ENCODE measurements at regions not wholly inside any gene's neighbourhood (a gene's known extent, or its start where the extent isn't known, plus 50 kb on each side); places are given as distances from the start of the nearest gene placed in this dataset.

DNA sequence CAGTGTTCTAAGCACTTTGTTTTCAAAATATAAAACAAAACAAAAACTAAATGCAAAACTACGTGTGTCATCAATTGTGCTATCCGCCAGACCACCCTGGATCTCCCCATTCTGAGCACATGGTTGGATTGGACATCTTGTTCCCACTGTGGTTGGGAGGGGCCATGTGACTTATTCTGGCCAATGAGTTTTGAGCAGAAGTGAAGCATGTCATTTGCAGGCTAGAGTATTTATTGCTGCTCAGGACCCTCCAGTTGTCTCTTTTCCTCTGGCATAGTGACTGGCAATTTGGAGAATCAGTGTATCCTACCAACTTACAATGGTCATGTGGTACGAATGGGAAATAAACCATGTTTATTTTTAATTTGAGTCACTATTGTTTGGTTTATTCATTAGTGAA, 70.2 kb upstream of the ST8SIA2 start:
- Histone ChIP-seq H3K4ac (ENCODE audit: low read depth, low read length) (no peak overlapping the region), H3K9ac (ENCODE audit: low read depth, low read length) (no peak overlapping the region), H3K9me3 (ENCODE audit: control insufficient read depth, insufficient read depth, low read length) (no peaks in the 10 kb centered on the region; the same call in 1 of the 2 replicates), H3K4me3 (ENCODE audit: insufficient read depth, low read depth, low read length) (no peak overlapping the region), H2BK5ac (ENCODE audit: low read depth, low read length, poor library complexity, severe bottlenecking) (no peak overlapping the region), H2BK120ac (ENCODE audit: low read depth, low read length) (no peak overlapping the region), H3K27me3 (ENCODE audit: control insufficient read depth, insufficient read depth, low read length) (no peaks in the 10 kb centered on the region), H2AFZ (replicated peaks; ENCODE audit: low read length, poor library complexity) (no peak overlapping the region), H3K18ac (ENCODE audit: low read depth, low read length) (no peak overlapping the region), H3K23ac (ENCODE audit: low read depth, low read length) (no peak overlapping the region), H4K91ac (ENCODE audit: insufficient read depth, low read depth, low read length) (no peak overlapping the region), H3K56ac (ENCODE audit: extremely low read depth, insufficient read depth, low read length) (no peak overlapping the region), H2AK5ac (ENCODE audit: low read depth, low read length) (no peak overlapping the region), H3K14ac (replicated peaks; ENCODE audit: low read depth, low read length) (no peak overlapping the region), H4K20me1 (ENCODE audit: insufficient read depth, low read length) (no peaks in the 10 kb centered on the region), H4K5ac (ENCODE audit: low read depth, low read length) (no peak overlapping the region), H3K79me1 (ENCODE audit: low read depth in 1 of 2, low read length in 2 of 2) (no peaks in the 10 kb centered on the region), H2BK15ac (ENCODE audit: low read depth, low read length) (no peak overlapping the region), H3K27ac (ENCODE audit: insufficient read depth, low read length) (no peak overlapping the region), H4K8ac (ENCODE audit: low read depth in 2 of 2, low read length in 2 of 2) (no peak overlapping the region), H3K9me1 (ENCODE audit: insufficient read depth, low read length) (no peaks in the 10 kb centered on the region), H2BK20ac (ENCODE audit: low read depth, low read length) (no peak overlapping the region), H3K4me1 (ENCODE audit: control insufficient read depth, insufficient read depth, low read length) (no peaks in the 10 kb centered on the region), H3K36me3 (ENCODE audit: control insufficient read depth, insufficient read depth, low read length) (no peaks in the 10 kb centered on the region), H2AK9ac (replicated peaks; ENCODE audit: low read depth, low read length, poor library complexity) (no peak overlapping the region), H3K4me2 (ENCODE audit: low read depth, low read length) (no peak overlapping the region)
- intact Hi-C loops (cut with micrococcal nuclease) = no loop called here
- WGBS, 2 experiments (ENCODE audit: extremely low coverage in 2 of 2, insufficient read length in 1 of 2) = no CpG with 5 or more reads among the region's 3 CpGs
- ChIA-PET POLR2A (ENCODE audit: unreplicated experiment) (no interaction called here), CTCF (no interaction called here)
- no peak for DNase-seq
- no peak for ATAC-seq (ENCODE audit: low read depth)
- in situ Hi-C loops (cut with MboI; ENCODE audit: low sequenced_read_pairs) = no loop called here
- no TSS peak for BruUV-seq (replicated peaks)
- TF ChIP-seq FOS (IDR thresholded peaks at IDR 0.05; ENCODE audit: low read depth, low read length) (no peak), POLR2A (IDR thresholded peaks at IDR 0.05; ENCODE audit: low read depth, low read length) (no peak), ELK1 (IDR thresholded peaks at IDR 0.05; ENCODE audit: borderline replicate concordance, low read depth, low read length) (no peak), RAD21 (IDR thresholded peaks at IDR 0.05; ENCODE audit: low read length) (no peak), RFX5 (IDR thresholded peaks at IDR 0.05; ENCODE audit: low read depth, low read length) (no peak), CHD1 (IDR thresholded peaks at IDR 0.05; ENCODE audit: low read depth, low read length) (no peak), MAZ (IDR thresholded peaks at IDR 0.05; ENCODE audit: borderline replicate concordance, low read depth, low read length) (no peak), RCOR1 (IDR thresholded peaks at IDR 0.05; ENCODE audit: insufficient replicate concordance, low read length) (no peak), MXI1 (IDR thresholded peaks at IDR 0.05; ENCODE audit: borderline replicate concordance, low read depth, low read length) (no peak), SMC3 (IDR thresholded peaks at IDR 0.05; ENCODE audit: low read depth, low read length) (no peak), MAFK (IDR thresholded peaks at IDR 0.05; ENCODE audit: low read depth, low read length) (no peak), BHLHE40 (IDR thresholded peaks at IDR 0.05; ENCODE audit: low read depth, low read length) (no peak)
- TF ChIP-seq, protein P1, sequence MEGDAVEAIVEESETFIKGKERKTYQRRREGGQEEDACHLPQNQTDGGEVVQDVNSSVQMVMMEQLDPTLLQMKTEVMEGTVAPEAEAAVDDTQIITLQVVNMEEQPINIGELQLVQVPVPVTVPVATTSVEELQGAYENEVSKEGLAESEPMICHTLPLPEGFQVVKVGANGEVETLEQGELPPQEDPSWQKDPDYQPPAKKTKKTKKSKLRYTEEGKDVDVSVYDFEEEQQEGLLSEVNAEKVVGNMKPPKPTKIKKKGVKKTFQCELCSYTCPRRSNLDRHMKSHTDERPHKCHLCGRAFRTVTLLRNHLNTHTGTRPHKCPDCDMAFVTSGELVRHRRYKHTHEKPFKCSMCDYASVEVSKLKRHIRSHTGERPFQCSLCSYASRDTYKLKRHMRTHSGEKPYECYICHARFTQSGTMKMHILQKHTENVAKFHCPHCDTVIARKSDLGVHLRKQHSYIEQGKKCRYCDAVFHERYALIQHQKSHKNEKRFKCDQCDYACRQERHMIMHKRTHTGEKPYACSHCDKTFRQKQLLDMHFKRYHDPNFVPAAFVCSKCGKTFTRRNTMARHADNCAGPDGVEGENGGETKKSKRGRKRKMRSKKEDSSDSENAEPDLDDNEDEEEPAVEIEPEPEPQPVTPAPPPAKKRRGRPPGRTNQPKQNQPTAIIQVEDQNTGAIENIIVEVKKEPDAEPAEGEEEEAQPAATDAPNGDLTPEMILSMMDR (conservative IDR thresholded peaks at IDR 0.05; ENCODE audit: low read depth, low read length) = no peak
- dilution Hi-C loops (cut with HindIII; ENCODE audit: low sequenced_read_pairs, unreplicated experiment) = no loop called here

All from IMR-90 (cell line).